Right lobe of liver (tissue), 6 donors: ENCODE measurements at regions not wholly inside any gene's neighbourhood (a gene's known extent, or its start where the extent isn't known, plus 50 kb on each side); places are given as distances from the start of the nearest gene placed in this dataset.
"Not testable (repeated sequence)": the region's sequence is repeated elsewhere in the genome, so short reads cannot be mapped to it uniquely, and the experiment has no call there.

Experiments
- ATAC-seq, 4 donors: fragments of 200-7000 bp; cut with Tn5 transposase; one replicate each; pipeline ENCODE4 v1.9.1; 2020; ENCODE audit warnings: mild to moderate bottlenecking in 4 of 4, moderate library complexity in 4 of 4
- DNase-seq, 3 donors: peaks; one replicate each; pipeline ENCODE4 v3.0.0-alpha.2; 2020
- H3K27ac ChIP-seq, 3 donors: fragments of 200-600 bp; one replicate each; pipeline ENCODE4 v1.8.0; 2022
- H3K27me3 ChIP-seq, 2 donors: fragments of 200-600 bp; one replicate each; pipeline ENCODE4 v1.8.0; 2022
- H3K36me3 ChIP-seq, 4 donors: fragments of 200-600 bp; sonication (generic) in 1 of 4; one replicate each; pipeline versions ENCODE4 v1.5.1 to v1.8.0; 2017 to 2022; ENCODE audit warnings: control low read depth in 1 of 4
- H3K4me1 ChIP-seq, 4 donors: fragments of 200-600 bp; sonication (generic) in 1 of 4; one replicate each; pipeline versions ENCODE4 v1.5.1 to v1.8.0; 2017 to 2022; ENCODE audit warnings: control low read depth in 1 of 4
- H3K4me3 ChIP-seq, 3 donors: fragments of 200-600 bp; one replicate each; pipeline ENCODE4 v1.8.0; 2022
- H3K9me3 ChIP-seq, 4 donors: fragments of 200-600 bp; sonication (generic) in 1 of 4; one replicate each; pipeline versions ENCODE4 v1.5.1 to v1.8.0; 2017 to 2022; ENCODE audit warnings: control low read depth in 1 of 4
- CTCF ChIP-seq, 4 donors: fragments of 200-600 bp in 3 of 4; fragments of 450-650 bp in 1 of 4; IDR thresholded peaks; one replicate each; pipeline versions ENCODE4 v1.5.1 to v1.8.0; 2016 to 2022; ENCODE audit warnings: antibody characterized with exemption in 4 of 4, mild to moderate bottlenecking in 2 of 4
- POLR2A ChIP-seq: fragments of 450-650 bp; IDR thresholded peaks from one replicate; pipeline ENCODE4 v1.6.1; 2017; ENCODE audit warnings: antibody characterized with exemption, mild to moderate bottlenecking
- WGBS: methylation state at CpG from one replicate; pipeline ENCODE4 v1.1.6; 2018; ENCODE audit warnings: low coverage, low lambda C conversion rate; ENCODE audit not compliant: insufficient coverage; ENCODE audit errors: missing lambda C conversion rate; 5-methylcytosine and 5-hydroxymethylcytosine counted together
- intact Hi-C, 2 donors: fragments of 100-400 bp; cut with DNase I; formaldehyde crosslinking; loops; one replicate each; pipeline versions ENCODE4 v1.11.2 to v1.14.1; 2022
- donor health status: DM: no; HTN: yes; CAD: no.
- donor health status: DM: no; HTN: no; CAD: no.
- donor health status: DM: no; HTN: no; CAD: no.
- donor health status: DM: no; HTN: yes; CAD: no.
- donor health status: DM: no; HTN: yes; CAD: no.

GRCh38 chr6:9126878-9127560 is 691.7 kb upstream of the SLC35B3 start:
- H3K9me3 ChIP-seq: no peaks in the 10 kb centered on the region
- DNase-seq (no peak), ATAC-seq (no peak)
- no peaks in the 10 kb centered on the region for H3K36me3 ChIP-seq
- no peaks in the 10 kb centered on the region for H3K4me1 ChIP-seq
- no peaks in the 10 kb centered on the region for H3K27me3 ChIP-seq
- no peak overlapping the region for H3K27ac ChIP-seq
- TF ChIP-seq CTCF (IDR thresholded peaks at IDR 0.05) (no peak), POLR2A (no peak)
- no peak overlapping the region for H3K4me3 ChIP-seq
- intact Hi-C loops: no loop called here
- WGBS: 70% methylated on average over 7 of the region's 10 CpGs

- DNase-seq, H3K4me3 ChIP-seq, intact Hi-C loops, H3K27me3 ChIP-seq, H3K27ac ChIP-seq, ATAC-seq, H3K9me3 ChIP-seq, H3K36me3 ChIP-seq, H3K4me1 ChIP-seq: not testable (repeated sequence)
- WGBS: 91% methylated on average over 10 of the region's 10 CpGs
These were observed 690.7 kb upstream of the SLC35B3 start for GRCh38 chr6:9126034-9126433.

- Histone ChIP-seq H3K36me3 (no peaks in the 10 kb centered on the region), H3K27me3 (no peaks in the 10 kb centered on the region), H3K4me1 (no peaks in the 10 kb centered on the region), H3K27ac (no peak overlapping the region), H3K4me3 (no peak overlapping the region), H3K9me3 (no peaks in the 10 kb centered on the region)
- 74% methylated on average over 3 of the region's 3 CpGs for WGBS
- ATAC-seq (no peak), DNase-seq (no peak)
- intact Hi-C loops: no loop called here
- TF ChIP-seq CTCF (IDR thresholded peaks at IDR 0.05): no peak
- no peak for TF ChIP-seq POLR2A
These were observed 686.2 kb upstream of the SLC35B3 start for GRCh38 chr6:9121549-9121948.

GRCh38 chr6:9116026-9116425 is 680.7 kb upstream of the SLC35B3 start:
- no peaks in the 10 kb centered on the region for H3K9me3 ChIP-seq
- WGBS: 63% methylated on average over 5 of the region's 6 CpGs
- DNase-seq (no peak), ATAC-seq (no peak)
- intact Hi-C loops: no loop called here
- H3K27me3 ChIP-seq: no peaks in the 10 kb centered on the region
- no peaks in the 10 kb centered on the region for H3K4me1 ChIP-seq
- H3K36me3 ChIP-seq: no peaks in the 10 kb centered on the region
- TF ChIP-seq CTCF (IDR thresholded peaks at IDR 0.05) (no peak), POLR2A (no peak)
- H3K27ac ChIP-seq: no peak overlapping the region
- no peak overlapping the region for H3K4me3 ChIP-seq

- Histone ChIP-seq H3K36me3 (no peaks in the 10 kb centered on the region), H3K27ac (no peak overlapping the region), H3K27me3 (no peaks in the 10 kb centered on the region), H3K4me1 (no peaks in the 10 kb centered on the region), H3K4me3 (no peak overlapping the region), H3K9me3 (no peaks in the 10 kb centered on the region)
- ATAC-seq (no peak), DNase-seq (no peak)
- WGBS: 75% methylated on average over 3 of the region's 3 CpGs
- intact Hi-C loops: no loop called here
- TF ChIP-seq POLR2A (no peak), CTCF (IDR thresholded peaks at IDR 0.05) (no peak)
These were observed 677.2 kb upstream of the SLC35B3 start for GRCh38 chr6:9112544-9112943.
